ENCODE measurements at regions not wholly inside any gene's neighbourhood (a gene's known extent, or its start where the extent isn't known, plus 50 kb on each side); places are given as distances from the start of the nearest gene placed in this dataset.
"Not testable (repeated sequence)": the region's sequence is repeated elsewhere in the genome, so short reads cannot be mapped to it uniquely, and the experiment has no call there.

DNA sequence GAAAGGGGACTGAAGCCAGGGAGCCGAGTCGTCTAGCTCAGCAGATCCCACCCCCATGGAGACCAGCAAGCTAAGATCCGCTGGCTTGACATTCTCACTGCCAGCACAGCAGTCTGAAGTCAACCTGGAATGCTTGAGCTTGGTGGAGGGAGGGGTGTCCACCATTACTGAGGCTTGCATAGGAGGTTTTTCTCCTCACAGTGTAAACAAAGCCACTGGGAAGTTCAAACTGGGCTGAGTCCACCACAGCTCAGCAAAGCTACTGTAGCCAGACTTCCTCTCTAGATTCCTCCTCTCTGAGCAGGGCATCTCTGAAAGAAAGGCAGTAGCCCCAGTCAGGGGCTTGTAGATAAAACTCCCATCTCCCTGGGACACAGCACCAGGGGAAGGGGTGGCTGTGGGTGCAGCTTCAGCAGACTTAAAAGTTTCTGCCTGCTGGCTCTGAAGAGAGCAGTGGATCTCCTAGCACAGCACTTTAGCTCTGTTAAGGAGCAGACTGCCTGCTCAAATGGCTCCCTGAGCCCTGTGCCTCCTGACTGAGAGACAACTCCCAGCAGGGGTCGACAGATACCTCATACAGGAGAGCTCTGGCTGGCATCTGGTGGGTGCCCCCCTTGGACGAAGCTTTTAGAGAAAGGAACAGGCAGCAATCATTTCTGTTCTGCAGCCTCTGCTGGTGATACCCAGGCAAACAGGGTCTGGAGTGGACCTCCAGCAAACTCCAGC lies 942.0 kb upstream of the ROBO1 start:
- not testable (repeated sequence) for DNase-seq

DNA sequence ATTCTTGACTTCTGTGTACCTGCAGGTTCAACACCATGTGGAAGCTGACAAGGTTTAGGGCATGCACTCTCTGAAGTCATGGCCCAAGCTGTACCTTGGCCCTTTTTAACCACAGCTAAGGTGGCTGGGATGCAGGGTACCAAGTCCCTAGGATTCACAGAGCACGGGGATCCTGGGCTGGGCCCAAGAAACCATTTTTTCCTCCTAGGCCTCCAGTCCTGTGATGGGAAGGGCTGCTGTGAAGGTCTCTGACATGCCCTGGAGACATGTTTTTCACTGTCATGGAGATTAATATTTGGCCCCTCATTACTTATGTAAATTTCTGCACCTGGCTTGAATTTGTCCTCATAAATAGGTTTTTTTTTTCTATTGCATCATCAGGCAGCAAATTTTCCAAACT lies 937.5 kb upstream of the ROBO1 start:
- DNase-seq: no peak

DNA sequence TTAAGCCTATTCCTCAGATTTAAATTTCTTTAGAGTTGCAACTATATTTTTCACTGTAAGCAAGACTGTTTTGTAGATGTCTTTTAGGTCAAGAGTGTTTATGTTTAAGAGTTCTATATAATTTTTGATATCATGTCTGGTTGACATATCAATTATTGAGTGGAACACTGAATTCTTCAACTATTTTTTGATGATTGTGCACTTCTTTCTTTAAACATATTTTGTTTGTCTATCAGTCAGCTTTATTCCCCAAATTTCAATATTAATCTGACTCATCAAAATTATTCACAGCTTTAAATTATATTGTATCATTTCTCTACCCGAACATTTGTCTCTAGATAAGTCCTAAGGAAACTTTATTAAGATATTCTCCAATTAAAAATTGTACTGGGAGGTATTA lies 933.6 kb upstream of the ROBO1 start:
- DNase-seq: no peak

DNA sequence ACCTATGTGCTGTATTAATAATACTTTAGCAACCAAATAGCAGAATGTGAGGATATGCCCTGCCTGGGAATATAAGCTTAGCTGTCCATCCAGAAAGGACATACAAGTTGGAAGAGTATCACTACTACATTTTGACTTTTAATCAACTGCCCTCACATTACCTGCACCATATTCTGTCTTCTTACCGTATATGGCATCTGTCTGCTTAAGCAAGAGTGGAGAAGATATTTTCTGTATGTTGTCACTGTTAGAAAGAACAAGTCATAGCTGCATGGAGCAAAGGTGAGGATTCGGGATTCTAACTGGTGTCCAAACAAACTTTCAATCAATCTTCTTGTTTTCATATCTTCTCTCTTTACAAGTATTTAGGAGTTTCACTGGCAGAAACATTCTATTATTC lies 929.5 kb upstream of the ROBO1 start:
- no peak for DNase-seq

DNA sequence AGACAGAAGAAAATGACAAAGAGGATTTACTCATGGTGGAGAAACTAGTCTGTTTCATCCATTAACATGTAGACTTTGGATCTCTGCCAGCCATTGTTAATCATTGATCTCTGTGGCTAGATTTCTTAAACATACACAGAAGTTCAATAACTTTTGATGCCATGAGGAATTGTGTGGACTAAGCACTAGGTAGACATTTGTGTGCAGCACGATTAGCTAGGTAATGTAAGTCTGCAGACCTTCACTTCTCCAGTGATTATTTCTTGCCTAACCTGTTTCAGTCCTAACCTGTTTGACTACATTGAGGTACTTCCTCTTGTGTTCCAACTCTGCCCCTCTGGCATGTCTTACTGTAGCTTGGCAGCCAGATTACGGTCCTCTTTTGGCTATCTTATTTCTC lies 928.5 kb upstream of the ROBO1 start:
- no peak for DNase-seq

DNA sequence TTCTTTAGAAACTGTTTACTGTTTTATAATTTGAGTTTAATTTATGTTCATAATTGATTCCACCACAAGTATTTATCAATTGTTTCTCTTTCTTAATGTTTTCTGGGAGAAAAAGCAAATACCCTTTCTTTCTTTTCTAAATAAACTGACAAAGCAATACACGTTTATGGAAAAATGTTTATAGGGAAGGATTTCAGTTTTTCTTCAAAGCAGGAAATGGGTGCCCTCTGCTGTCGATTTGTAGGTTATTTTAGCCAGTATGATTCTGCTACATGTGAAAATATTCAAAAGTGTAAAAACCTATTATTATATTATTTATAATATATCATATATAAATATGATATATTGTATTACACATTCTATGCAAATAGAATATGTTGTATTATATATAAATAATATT lies 921.0 kb upstream of the ROBO1 start:
- DNase-seq: peak in 1 of 2 donors; percentile 6

DNA sequence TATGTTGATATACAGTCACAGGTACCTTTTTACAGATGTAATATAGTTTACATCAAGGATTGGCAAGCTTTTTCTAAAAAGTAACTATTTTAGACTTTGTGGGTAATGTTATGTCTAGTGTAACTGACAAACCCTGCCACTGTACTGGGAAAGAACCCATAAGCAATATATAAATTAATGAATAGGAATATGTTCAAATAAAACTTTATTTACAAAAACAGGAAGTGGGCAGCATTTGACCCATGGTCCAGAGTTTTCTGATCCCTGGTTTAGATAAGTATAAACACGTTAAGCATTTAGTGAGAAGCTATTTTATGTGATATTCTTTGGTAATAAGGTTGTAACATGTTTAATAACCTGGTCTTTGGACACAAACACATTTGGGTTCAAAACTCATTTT lies 915.2 kb upstream of the ROBO1 start:
- DNase-seq: no peak

DNA sequence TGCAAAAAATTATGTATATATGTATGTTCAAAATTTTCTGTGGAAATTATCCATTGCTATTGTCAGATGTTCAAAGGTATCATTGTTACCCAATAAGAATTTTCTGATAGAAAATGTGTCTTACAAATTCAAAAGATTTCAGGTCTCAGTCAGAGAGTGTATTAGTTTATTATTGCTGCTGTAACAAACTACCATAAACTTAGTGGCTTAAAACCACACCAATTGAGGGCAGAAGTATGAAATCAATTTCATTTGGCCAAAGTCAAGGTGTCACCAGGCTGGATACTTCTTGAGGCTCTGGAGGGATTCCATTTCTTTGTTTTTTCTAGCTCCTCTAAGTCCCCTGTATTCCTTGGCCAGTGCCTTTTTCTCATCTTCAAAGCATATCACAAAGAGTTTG lies 914.4 kb upstream of the ROBO1 start:
- no peak for DNase-seq

DNA sequence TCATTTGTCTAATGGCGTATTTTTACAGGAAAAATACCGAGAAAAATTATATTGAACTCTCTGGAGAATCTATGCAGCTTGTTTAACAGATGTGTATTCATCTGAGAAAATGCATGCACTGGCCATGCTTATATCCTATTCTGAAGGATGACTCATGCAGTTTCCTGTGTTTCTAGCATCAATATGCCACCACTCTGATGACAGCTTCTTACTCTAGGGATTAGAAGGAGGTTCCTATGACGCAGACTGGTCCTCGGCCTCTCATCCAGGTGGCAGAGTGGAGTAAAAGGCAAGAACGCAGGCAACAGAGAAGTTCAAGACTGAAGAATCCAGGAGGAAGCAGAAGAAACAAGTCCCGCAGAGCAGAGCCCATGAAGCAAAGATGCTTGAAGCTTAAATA lies 910.0 kb upstream of the ROBO1 start:
- DNase-seq: no peak

DNA sequence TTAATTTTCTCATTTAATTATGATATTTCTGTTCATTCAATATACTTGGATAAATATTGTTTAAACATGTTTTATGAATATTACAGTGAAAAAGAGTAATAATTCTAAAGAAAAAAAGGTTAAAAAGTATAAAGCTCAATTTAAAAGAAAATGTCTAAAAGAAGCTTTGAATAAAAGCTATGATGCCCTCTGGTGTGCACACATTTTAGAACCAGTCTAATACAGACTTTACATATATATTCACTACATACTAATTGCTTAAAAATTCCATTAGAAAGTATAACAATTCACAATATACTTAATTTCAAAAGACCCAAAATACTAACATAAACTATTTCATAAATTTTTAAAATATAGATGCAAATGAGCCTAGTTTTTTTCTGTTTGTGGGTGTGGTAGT lies 909.1 kb upstream of the ROBO1 start:
- no peak for DNase-seq

DNA sequence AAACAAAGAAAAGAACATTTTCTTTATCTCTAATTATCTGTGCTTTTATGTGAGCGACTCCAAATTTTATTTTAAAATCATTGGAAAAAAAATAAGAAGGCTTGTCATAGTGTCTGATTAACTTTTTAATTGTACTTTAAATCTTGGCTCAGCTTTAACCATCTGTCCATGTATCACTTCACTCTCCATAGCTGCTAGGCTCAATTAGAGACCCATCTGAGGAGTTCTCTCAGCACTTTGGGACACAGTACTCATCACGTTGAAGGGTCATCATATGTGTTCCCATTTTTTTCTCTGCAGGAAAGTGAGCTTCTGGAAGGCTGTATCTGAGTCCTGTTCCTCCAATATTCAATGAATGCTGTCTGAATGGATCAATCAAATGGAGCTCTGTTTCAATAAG lies 908.5 kb upstream of the ROBO1 start:
- DNase-seq: no peak

DNA sequence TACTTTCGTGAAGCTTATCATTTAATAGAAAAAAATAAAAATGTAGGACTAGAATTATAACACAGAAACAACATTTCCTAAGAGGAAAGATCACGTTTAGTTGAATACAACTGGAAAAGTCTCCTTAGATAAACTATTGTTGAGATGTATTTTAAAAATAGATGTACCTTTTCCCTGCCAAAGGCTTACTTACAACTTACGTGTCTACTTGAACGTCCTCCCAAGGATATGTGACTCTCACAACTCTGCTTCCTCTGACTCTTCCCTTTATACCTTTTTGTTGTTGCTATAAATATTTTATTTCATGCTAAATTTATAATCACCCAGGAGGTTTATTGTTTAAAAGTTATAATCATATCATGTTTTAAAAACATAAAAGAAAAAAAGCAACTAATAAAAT lies 908.0 kb upstream of the ROBO1 start:
- no peak for DNase-seq

DNA sequence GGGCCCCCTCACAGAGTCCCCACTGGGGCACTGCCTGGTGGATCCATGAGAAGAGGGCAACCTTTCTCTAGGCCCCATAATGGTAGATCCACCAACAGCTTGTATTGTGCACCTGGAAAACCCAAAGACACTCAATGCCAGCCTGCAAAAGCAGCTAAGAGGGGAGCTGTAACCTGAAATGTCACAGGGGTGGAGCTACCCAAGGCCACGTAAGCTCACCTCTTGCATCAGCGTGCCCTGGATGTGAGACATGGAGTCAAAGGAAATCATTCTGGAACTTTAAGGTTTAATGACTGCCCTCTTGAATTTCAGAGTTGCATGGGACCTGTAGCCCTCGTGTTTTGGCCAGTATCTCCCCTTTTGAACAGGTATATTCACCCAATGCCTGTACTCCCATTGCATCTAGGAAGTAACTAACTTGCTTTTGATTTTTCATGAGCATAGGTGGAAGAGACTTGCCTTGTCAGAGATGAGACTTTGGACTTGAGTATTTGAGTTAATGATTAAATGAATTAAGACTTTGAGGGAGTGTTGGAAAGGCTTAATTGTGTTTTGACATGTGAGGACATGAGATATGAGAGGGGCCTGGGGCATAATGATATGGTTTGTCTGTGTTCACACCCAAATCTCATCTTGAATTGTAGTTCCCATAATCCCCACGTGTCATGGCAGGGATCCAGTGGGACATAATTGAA lies 900.9 kb upstream of the ROBO1 start:
- DNase-seq: no peak

DNA sequence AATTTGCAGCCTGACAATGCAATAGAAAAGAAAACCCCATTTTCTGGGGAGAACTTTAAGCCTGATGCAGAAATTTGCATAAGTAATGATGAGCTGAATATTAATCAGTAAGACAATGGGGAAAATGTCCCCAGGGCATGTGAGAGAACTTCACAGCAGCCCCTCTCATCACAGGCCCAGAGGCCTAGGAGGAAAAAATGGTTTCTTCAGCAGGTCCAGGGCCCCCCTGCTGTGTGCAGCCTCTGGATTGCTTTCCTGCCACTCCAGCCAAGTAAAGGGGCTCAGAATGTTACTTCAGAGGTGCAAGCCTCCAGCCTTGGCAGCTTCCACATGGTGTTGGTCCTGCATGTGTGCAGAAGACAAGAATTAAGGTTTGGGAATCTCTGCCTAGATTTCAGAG lies 900.3 kb upstream of the ROBO1 start:
- no peak for DNase-seq

DNA sequence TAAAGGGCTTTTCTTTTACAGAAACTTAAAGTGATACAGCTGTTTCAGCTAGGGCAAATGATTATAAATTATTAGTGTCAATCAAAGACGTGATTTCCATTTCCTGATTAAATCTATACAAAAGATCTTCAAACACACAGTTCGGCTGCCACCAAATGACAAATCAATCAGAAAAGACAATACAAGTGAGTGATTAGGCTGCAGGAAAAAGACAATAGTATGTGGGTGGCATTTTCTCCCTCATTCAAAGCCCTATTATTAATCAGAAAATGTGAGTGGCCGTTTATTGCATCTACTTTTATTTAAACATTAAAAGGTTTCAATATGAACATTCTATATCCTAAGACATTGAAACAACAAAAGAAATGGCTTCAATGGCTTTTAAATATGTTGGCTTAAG lies 895.6 kb upstream of the ROBO1 start:
- no peak for DNase-seq

DNA sequence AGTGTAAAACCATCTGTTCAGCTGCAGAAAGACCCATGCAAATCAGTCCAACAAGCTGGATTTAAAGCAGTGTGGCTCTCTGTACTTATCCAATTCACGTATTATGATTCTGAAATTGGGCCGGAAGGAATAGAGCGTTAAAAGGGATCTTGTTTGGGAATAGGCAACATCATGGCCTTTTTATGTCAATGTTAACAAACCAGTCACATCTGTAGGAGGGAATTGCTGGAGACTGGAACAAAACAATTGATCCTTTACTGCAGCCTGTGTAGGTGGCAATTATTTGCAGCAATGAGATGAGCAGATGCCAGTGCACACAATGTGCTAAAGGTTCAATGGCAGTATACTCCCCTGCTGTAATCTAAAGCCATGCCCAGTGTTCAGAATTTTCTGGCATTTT lies 887.4 kb upstream of the ROBO1 start:
- DNase-seq: no peak

DNA sequence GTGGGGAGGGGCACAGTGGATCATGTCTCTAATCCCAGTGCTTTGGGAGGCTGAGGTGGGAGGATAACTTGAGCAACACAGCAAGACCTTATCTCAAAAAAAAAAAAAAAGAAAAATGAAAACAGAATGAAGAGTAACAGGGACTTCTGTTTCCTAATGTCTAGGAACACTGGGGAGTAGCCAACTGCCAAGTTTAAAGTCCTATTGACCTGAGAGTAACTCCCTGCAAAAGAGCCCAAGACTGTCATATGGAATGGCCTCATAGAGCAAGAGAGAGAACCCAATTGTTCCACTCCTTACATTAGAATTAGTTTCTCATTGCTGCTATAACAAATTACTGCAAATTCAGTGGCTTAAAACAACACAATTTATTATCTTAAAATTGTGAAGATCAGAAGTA lies 881.4 kb upstream of the ROBO1 start:
- no peak for DNase-seq

DNA sequence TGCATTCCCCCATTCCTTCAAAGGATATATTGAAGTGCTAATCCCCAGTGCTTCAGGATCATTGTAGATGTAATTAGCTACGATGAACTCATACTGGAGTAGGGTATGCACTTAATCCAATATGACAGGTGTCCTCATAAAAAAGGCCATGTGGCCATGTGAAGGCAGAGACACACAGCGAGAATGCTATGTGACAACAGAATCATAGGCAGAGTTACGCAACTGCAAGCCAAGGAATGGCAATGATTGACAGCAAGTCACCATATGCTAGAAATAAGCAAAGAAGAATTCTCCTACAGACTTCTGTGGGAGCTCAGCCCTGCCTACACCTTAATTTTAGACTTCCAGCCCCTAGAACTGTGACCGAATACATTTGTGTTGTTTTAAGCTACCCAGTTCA lies 875.6 kb upstream of the ROBO1 start:
- no peak for DNase-seq

DNA sequence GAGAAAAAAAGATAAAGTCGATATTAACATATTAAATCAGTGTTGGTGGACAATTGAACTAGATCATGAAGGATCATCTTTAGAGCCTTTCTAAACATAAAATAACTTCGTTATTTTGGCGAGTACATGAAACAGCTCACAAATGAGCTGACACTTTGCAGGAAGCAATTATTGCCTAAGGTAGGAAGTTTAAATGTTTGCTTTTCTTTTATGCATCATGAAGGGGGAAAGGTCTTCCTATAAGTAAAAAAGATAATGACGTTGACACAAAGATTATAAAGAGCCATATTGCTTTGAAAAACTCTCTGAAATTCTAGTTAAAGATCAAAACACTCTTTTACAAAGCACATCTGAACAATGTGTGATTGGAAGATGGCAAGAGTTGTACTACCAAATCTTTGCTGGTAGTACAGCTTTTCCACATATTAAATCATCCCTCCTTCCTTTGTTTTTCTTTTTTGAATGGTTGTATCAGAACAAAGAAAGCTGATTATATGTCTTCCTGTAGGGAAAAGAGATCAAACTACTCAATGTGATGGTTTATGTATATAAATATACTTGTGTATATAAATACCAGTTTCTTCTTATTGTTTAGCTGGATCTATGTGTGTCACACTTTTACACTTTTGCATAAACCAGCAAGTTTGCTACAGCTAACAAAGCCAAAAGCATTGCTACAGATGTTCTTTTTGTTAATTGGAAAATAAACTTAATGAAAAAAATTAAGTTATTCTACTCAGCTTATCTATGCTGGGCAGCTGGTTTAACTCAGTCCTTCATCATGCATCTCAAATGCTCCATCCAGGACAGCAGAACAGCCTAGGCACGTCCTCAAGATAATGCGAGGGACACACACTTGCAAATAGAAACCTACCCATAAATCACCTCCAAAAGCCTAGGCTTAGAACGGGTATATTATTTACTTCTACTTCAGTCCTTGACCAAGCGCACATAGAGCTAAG lies 850.8 kb upstream of the ROBO1 start:
- no peak for DNase-seq

DNA sequence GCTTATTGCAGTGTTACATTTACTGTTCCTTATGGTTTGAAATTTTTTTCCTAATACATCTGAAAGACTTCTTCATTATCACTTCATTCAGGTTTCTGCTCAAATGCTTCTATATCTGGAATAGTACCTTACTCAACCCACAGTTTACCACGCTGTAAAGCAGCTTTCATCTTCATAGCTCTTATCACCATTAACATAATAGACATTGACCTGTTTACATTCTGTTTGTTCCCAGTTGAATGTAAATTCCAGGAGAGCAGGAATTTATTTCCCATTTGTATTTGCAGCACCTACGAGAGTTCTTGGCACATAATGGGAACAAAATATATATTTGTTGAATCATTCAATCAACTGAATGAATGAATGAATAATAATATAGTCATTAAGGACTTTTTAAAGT lies 844.6 kb upstream of the ROBO1 start:
- DNase-seq: no peak

DNA sequence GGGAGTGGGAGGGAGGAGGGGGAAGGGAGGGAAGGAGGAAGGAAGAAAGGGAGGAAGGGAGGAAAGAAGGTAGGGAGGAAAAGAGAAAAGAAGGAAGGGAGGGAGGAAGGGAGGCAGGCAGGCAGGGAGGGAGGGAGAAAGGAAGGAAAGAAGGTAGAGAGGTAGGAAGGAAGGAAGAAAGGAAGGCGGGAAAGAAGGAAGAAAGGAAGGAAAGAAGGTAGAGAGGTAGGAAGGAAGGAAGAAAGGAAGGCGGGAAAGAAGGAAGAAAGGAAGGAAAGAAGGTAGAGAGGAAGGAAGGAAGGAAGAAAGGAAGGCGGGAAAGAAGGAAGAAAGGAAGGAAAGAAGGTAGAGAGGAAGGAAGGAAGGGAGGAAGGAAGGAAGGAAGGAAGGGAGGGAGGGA lies 840.3 kb upstream of the ROBO1 start:
- not testable (repeated sequence) for DNase-seq

DNA sequence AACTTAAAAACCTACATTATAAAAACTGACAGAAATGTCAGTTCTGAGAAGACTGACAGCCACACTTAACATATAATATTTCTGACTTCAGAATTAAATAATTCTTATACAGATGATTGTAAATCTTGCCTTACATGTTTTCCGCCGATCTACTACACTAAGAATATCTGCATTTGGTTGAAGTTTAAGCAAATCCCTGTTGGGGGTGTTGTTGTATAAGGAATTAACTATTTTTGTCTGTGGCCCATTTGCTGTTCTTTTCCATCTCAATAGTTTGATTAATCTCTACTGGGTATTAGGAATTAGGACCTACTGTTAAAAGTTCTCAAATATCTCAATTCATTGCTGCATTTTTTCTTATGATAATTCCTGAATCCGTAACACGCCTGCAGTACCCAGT lies 838.3 kb upstream of the ROBO1 start:
- no peak for DNase-seq

DNA sequence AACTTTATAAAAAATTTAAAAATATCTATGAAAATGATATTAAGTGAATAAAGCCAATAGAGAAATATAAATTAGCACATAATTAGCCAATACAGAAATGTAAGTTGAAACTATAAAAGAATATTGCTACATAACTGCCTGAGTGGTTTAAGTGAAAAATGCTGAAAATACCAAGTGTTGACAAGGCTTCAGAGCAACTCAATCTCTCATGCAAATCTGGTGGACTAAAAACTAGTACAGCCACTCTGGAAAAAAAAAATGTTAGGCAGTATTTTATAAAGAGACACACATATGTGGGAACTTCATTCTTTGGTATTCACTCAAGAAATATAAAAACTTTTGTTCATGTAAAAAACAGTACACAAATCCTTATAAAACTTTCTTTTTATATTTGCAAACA lies 833.7 kb upstream of the ROBO1 start:
- no peak for DNase-seq

DNA sequence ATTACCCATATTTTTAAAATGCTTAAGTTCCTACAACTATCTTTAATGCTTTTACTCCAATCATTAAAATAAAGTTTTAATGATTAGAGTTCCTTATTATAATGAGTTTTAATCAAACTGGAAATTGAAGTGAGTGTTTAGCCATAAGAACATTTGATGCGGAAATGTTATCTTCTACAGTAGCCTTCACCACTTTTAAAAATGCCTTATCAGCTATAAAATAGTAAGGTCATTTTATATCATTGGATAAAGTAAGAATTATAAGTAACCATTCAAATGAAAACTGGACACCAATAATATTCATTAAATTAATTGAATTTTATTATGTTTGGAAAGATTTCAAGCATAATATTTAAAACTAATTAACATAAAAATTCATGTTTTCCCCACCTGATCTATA lies 825.0 kb upstream of the ROBO1 start:
- DNase-seq: no peak
